ENCODE measurements at regions not wholly inside any gene's neighbourhood (a gene's known extent, or its start where the extent isn't known, plus 50 kb on each side); places are given as distances from the start of the nearest gene placed in this dataset.
"Not testable (repeated sequence)": the region's sequence is repeated elsewhere in the genome, so short reads cannot be mapped to it uniquely, and the experiment has no call there.

GRCh38 chr14:56995010-56995409, 184.7 kb upstream of the OTX2 start:
- H3K4me3 ChIP-seq (ENCODE audit: low read depth, low read length), result no peak overlapping the region
- no peak for TF ChIP-seq CTCF (IDR thresholded peaks at IDR 0.05; ENCODE audit: borderline replicate concordance, insufficient read depth, low read depth, low read length)

- H3K4me3 ChIP-seq (ENCODE audit: low read depth, low read length), result no peak overlapping the region
- TF ChIP-seq CTCF (IDR thresholded peaks at IDR 0.05; ENCODE audit: borderline replicate concordance, insufficient read depth, low read depth, low read length), result no peak
Measured at GRCh38 chr14:56992332-56992820, 182.1 kb upstream of the OTX2 start.

GRCh38 chr14:56990991-56991627, 180.8 kb upstream of the OTX2 start:
- not testable (repeated sequence) for H3K4me3 ChIP-seq (ENCODE audit: low read depth, low read length)

GRCh38 chr14:56989359-56989758, 179.1 kb upstream of the OTX2 start:
- TF ChIP-seq CTCF (IDR thresholded peaks at IDR 0.05; ENCODE audit: borderline replicate concordance, insufficient read depth, low read depth, low read length), result no peak
- H3K4me3 ChIP-seq (ENCODE audit: low read depth, low read length), result no peak overlapping the region

- no peak for TF ChIP-seq CTCF (IDR thresholded peaks at IDR 0.05; ENCODE audit: borderline replicate concordance, insufficient read depth, low read depth, low read length)
Measured at GRCh38 chr14:56979936-56980335, 169.7 kb upstream of the OTX2 start.

GRCh38 chr14:56976211-56976610, 165.9 kb upstream of the OTX2 start:
- no peak for TF ChIP-seq CTCF (IDR thresholded peaks at IDR 0.05; ENCODE audit: borderline replicate concordance, insufficient read depth, low read depth, low read length)
- H3K4me3 ChIP-seq (ENCODE audit: low read depth, low read length), result no peak overlapping the region

More at GRCh38 chr14:56979936-56980335, 169.7 kb upstream of the OTX2 start:
- no peak overlapping the region for H3K4me3 ChIP-seq (ENCODE audit: low read depth, low read length)

GRCh38 chr14:56975521-56975920, 165.2 kb upstream of the OTX2 start:
- H3K4me3 ChIP-seq (ENCODE audit: low read depth, low read length), result no peak overlapping the region
- no peak for TF ChIP-seq CTCF (IDR thresholded peaks at IDR 0.05; ENCODE audit: borderline replicate concordance, insufficient read depth, low read depth, low read length)

All from GM12875 (cell line).